ENCODE measurements at regions not wholly inside any gene's neighbourhood (a gene's known extent, or its start where the extent isn't known, plus 50 kb on each side); places are given as distances from the start of the nearest gene placed in this dataset.

DNA sequence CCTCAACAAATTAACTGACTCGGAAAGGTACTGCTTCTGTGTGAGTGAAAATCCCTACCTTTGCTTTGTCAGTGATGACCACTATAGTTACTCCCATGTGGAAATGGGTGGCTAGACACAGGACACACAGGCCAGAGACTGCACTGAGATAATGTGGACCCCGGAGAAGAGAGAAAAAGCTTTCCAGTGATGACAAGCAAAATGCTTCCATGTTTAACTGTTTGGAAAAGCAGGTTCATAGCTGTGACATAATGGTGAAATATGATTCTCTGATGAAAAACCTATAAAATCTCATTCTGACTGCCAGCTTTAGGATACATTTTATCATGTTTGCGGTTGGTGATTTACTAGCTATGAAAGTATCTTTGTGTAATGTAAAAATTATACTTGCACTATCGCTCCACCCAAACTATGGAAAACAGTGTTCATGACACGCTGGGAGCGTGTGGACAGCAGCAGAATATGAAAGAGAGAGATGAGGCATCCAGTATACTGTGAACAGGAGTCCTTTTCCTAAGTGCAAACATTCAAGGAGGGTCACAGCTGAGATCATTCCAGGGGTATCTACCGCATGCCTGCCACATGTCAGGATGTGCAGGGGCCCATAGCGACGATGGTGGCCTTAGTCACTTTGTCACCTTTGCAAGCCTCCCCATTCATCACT, 782.7 kb upstream of the SOX11 start:
- H3K4me1 Mint-ChIP-seq: peaks cover 13% of the 10 kb centered on the region
- no peaks in the 10 kb centered on the region for H3K36me3 Mint-ChIP-seq (ENCODE audit: low read depth)
- peaks cover 2% of the 10 kb centered on the region for H3K9me3 Mint-ChIP-seq
- DNase-seq (ENCODE audit: low read depth, low spot score): no peak
- TF ChIP-seq, protein P1, sequence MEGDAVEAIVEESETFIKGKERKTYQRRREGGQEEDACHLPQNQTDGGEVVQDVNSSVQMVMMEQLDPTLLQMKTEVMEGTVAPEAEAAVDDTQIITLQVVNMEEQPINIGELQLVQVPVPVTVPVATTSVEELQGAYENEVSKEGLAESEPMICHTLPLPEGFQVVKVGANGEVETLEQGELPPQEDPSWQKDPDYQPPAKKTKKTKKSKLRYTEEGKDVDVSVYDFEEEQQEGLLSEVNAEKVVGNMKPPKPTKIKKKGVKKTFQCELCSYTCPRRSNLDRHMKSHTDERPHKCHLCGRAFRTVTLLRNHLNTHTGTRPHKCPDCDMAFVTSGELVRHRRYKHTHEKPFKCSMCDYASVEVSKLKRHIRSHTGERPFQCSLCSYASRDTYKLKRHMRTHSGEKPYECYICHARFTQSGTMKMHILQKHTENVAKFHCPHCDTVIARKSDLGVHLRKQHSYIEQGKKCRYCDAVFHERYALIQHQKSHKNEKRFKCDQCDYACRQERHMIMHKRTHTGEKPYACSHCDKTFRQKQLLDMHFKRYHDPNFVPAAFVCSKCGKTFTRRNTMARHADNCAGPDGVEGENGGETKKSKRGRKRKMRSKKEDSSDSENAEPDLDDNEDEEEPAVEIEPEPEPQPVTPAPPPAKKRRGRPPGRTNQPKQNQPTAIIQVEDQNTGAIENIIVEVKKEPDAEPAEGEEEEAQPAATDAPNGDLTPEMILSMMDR (conservative IDR thresholded peaks at IDR 0.05): no peak
- no peaks in the 10 kb centered on the region for H3K27me3 Mint-ChIP-seq (ENCODE audit: low read depth)
- no peak overlapping the region for H3K27ac Mint-ChIP-seq (ENCODE audit: unreplicated experiment)
- H3K4me3 Mint-ChIP-seq: no peak overlapping the region

DNA sequence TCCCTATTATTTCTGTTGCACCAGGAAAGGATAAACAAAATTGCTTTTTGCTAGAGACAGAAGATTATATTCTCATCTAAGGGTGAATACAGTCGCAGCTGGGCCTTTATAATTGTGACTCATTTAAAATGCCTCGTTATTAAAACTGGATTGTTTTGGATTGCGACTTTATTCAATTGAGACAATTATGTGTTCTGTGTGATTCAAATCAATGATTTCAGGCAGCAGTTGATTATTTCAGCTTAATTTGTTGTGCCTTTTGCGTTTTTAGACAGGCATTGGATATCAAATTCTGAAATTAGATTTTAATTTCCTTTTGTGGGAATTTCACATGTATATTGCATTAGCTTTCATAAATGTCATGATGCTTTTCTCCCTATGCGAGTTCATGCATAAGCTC, 778.1 kb upstream of the SOX11 start:
- DNase-seq (ENCODE audit: low read depth, low spot score): no peak
- TF ChIP-seq, protein P1 (conservative IDR thresholded peaks at IDR 0.05): no peak
- H3K36me3 Mint-ChIP-seq (ENCODE audit: low read depth): no peaks in the 10 kb centered on the region
- H3K27ac Mint-ChIP-seq (ENCODE audit: unreplicated experiment): no peak overlapping the region
- H3K4me3 Mint-ChIP-seq: no peak overlapping the region
- H3K9me3 Mint-ChIP-seq: peaks cover 2% of the 10 kb centered on the region
- H3K27me3 Mint-ChIP-seq (ENCODE audit: low read depth): no peaks in the 10 kb centered on the region
- no peaks in the 10 kb centered on the region for H3K4me1 Mint-ChIP-seq

DNA sequence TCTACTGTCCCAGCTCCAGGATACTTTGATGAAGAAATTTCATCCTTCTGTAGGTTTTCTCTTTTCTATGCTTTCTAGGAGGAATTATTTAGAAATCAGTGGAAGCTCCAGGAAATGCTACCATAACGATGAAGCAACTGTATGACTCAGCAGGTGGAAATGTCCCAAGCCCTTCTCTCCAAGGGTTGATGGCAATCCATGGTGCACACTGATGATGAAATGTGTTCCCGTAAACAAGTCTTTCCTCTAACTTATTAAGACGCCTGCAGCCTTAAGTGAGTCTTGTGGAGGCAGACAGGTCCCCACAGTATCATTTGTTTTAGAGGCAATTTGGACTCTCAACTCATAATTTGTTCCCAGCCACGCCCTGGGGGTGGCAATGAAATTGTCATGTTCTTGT, 777.6 kb upstream of the SOX11 start:
- no peaks in the 10 kb centered on the region for H3K27me3 Mint-ChIP-seq (ENCODE audit: low read depth)
- H3K4me3 Mint-ChIP-seq: no peak overlapping the region
- DNase-seq (ENCODE audit: low read depth, low spot score): no peak
- H3K9me3 Mint-ChIP-seq: peaks cover 2% of the 10 kb centered on the region
- TF ChIP-seq, protein P1 (conservative IDR thresholded peaks at IDR 0.05): no peak
- H3K4me1 Mint-ChIP-seq: no peaks in the 10 kb centered on the region
- H3K27ac Mint-ChIP-seq (ENCODE audit: unreplicated experiment): no peak overlapping the region
- H3K36me3 Mint-ChIP-seq (ENCODE audit: low read depth): no peaks in the 10 kb centered on the region

DNA sequence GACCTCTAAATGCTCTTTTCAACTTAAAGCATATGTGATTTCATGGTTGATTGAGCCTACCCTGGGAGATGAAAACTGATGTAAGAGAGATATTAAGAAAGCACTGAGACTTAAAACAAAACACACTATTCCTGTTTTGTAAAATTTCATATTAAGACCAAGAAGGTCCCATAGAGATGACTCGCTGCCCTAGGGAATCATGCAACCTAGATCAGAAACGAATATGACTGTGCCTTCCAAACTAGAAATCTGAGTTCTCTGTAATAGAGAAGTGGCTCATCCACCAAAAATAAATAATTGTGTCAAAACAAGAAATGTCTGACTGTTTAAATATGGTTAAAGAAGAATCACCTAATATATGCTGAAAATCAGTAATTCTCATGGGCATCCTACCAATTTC, 776.8 kb upstream of the SOX11 start:
- DNase-seq (ENCODE audit: low read depth, low spot score): no peak
- no peak overlapping the region for H3K27ac Mint-ChIP-seq (ENCODE audit: unreplicated experiment)
- H3K4me3 Mint-ChIP-seq: no peak overlapping the region
- H3K27me3 Mint-ChIP-seq (ENCODE audit: low read depth): no peaks in the 10 kb centered on the region
- H3K36me3 Mint-ChIP-seq (ENCODE audit: low read depth): no peaks in the 10 kb centered on the region
- H3K9me3 Mint-ChIP-seq: peaks cover 2% of the 10 kb centered on the region
- no peaks in the 10 kb centered on the region for H3K4me1 Mint-ChIP-seq
- TF ChIP-seq, protein P1 (conservative IDR thresholded peaks at IDR 0.05): no peak

DNA sequence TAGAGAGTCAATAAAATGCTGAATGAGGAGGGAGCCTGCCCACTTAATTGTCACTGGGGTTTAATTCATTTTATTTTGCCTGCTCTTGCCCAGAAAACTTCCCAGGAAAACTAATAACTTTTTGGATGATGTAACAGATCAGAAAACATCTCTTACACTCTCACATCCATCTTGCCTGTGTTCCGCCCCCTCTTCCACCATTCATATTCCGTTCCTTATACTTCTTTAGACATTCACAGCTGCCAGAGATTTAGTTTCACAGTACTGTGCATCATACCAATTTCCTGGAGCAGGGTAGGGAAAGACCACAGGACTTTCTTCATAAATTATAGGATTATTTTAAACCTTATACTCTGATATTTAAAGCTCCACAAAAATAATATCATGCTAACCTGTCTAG, 776.1 kb upstream of the SOX11 start:
- Mint-ChIP-seq H3K4me1 (no peaks in the 10 kb centered on the region), H3K4me3 (no peak overlapping the region), H3K36me3 (ENCODE audit: low read depth) (no peaks in the 10 kb centered on the region), H3K27ac (ENCODE audit: unreplicated experiment) (no peak overlapping the region), H3K27me3 (ENCODE audit: low read depth) (no peaks in the 10 kb centered on the region), H3K9me3 (peaks cover 2% of the 10 kb centered on the region)
- TF ChIP-seq, protein P1 (conservative IDR thresholded peaks at IDR 0.05): no peak
- no peak for DNase-seq (ENCODE audit: low read depth, low spot score)

Data from neural crest cell (in vitro differentiated cells).